ENCODE measurements at regions not wholly inside any gene's neighbourhood (a gene's known extent, or its start where the extent isn't known, plus 50 kb on each side); places are given as distances from the start of the nearest gene placed in this dataset.

DNA sequence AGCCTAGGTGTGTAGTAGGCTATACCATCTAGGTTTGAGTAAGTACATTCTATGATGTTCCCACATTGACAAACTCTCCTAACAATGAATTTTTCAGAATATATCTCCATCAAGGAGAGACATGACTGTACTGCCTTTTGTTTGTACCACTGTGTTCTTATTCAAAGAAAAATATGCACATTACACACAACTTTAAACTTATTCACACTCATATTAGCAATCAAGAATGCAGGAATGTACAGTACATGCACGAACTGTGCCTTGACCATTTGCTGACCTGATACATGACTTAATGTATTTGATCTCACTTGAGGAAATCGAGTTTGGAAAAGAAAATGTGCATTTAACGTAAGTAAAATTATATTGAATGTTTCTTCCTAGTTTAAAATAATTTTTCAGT, 525.1 kb upstream of the AGA start:
- TF ChIP-seq AGO2 (optimal IDR thresholded peaks at IDR 0.05; ENCODE audit: low read depth, low read length) (no peak), HIVEP1 (CRISPR knock-in tag; IDR thresholded peaks at IDR 0.05) (no peak), JUND (CRISPR knock-in tag; IDR thresholded peaks at IDR 0.05) (no peak), ZNF816 (CRISPR knock-in tag; IDR thresholded peaks at IDR 0.05; ENCODE audit: borderline replicate concordance) (no peak), ZNF280B (CRISPR knock-in tag; IDR thresholded peaks at IDR 0.05; ENCODE audit: borderline replicate concordance) (no peak), CTCF (CRISPR knock-in tag; IDR thresholded peaks at IDR 0.05) (no peak)
- TF ChIP-seq, protein P1, sequence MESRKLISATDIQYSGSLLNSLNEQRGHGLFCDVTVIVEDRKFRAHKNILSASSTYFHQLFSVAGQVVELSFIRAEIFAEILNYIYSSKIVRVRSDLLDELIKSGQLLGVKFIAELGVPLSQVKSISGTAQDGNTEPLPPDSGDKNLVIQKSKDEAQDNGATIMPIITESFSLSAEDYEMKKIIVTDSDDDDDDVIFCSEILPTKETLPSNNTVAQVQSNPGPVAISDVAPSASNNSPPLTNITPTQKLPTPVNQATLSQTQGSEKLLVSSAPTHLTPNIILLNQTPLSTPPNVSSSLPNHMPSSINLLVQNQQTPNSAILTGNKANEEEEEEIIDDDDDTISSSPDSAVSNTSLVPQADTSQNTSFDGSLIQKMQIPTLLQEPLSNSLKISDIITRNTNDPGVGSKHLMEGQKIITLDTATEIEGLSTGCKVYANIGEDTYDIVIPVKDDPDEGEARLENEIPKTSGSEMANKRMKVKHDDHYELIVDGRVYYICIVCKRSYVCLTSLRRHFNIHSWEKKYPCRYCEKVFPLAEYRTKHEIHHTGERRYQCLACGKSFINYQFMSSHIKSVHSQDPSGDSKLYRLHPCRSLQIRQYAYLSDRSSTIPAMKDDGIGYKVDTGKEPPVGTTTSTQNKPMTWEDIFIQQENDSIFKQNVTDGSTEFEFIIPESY (CRISPR knock-in tag; IDR thresholded peaks at IDR 0.05), result no peak

All from HepG2 (cell line).